GM21526 (cell line): ENCODE measurements at regions not wholly inside any gene's neighbourhood (a gene's known extent, or its start where the extent isn't known, plus 50 kb on each side); places are given as distances from the start of the nearest gene placed in this dataset.
"Not testable (repeated sequence)": the region's sequence is repeated elsewhere in the genome, so short reads cannot be mapped to it uniquely, and the experiment has no call there.

ENCODE experiments used
- ATAC-seq: cut with Tn5 transposase; IDR thresholded peaks from one replicate; pipeline ENCODE4 v1.9.1; 2021; ENCODE audit warnings: moderate library complexity; ENCODE audit not compliant: unreplicated experiment, low FRiP score

DNA sequence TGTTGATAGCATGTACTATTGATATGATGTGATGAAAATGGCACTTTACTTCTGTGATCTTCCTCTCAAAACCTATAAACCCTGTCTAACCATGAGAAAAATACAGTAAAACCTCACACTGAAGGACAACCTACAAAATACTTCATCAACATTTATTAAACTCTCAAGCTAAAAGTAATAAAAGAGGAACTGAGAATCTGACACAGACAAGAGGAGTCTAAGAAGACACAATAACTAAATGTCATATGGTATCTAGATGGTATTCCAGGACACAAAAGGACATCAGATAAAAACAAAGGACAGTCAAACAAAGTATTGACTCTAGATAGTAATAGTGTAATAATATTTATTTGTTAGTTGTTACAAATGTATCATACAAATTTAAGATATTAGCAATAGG, 655.3 kb downstream of the SH3BGRL start:
- no peak for ATAC-seq

DNA sequence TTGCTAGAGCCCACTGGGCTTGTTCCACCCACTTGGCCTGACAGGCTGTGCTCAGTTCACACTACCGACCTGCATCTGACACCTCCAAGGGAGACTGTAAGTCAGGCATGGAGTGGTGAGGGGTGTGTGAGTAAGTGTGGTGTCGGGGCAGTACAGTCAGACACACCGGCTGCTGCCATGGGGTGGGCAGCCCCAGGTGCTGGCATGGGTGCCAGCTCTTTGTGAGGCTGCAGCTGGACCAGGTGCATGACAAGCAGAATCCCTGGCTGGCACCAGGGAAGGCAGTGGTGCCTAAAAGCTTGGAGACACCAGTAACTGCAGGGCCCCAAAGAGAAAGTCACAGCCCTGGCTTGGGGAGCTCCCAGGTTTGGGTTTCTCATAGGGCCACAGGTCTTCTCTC, 665.0 kb downstream of the SH3BGRL start:
- ATAC-seq = no peak

GRCh38 chrX:81868979-81869378, 667.1 kb downstream of the SH3BGRL start:
- no peak for ATAC-seq

DNA sequence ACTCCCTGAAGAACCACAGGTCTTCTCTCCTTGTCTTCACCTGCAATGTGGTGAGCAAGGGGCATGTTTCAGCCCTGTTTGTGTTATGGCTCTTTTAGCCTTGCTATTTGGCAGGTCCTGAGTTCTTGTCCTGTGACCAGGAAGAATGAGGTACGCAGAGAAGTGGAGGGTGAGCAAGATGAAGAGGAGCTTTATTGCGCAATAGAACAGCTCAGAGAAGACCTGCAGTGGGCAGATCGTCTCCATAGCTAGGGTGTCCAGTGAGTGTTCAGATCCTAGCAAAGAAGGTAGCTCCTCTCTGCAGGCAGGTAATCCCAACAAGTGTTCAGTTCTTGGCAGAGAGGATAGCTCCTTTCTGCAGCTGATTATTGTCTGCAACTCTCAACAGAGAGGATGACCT, 672.9 kb downstream of the SH3BGRL start:
- no peak for ATAC-seq

- no peak for ATAC-seq
These were observed 673.9 kb downstream of the SH3BGRL start for GRCh38 chrX:81875800-81876199.

- ATAC-seq = no peak
These were observed 674.5 kb downstream of the SH3BGRL start for GRCh38 chrX:81876437-81876836.

- ATAC-seq = no peak
These were observed 688.6 kb downstream of the SH3BGRL start for GRCh38 chrX:81890521-81890920.

DNA sequence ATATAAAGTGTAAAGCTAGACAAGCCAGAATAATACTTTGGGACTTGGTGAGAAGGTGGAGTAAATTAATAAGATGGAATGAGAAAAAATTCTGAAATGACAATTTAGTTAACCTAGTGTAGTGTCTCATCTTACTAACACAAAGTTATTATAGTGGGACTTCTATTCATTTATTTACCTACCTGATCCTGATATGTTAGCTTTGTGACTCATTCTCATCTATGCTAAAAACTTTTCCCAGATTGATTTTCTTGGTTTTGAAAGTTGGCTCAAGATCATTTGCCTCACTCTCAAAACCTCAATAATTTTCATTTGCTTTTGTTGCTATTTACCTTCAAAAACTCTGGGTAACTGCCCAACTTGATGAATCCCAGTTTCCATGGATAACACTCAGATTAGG, 698.6 kb downstream of the SH3BGRL start:
- no peak for ATAC-seq

GRCh38 chrX:81925812-81926211, 723.9 kb downstream of the SH3BGRL start:
- no peak for ATAC-seq

GRCh38 chrX:81945911-81946310, 744.0 kb downstream of the SH3BGRL start:
- ATAC-seq = not testable (repeated sequence)

- ATAC-seq = no peak
These were observed 755.4 kb downstream of the SH3BGRL start for GRCh38 chrX:81957318-81957717.

DNA sequence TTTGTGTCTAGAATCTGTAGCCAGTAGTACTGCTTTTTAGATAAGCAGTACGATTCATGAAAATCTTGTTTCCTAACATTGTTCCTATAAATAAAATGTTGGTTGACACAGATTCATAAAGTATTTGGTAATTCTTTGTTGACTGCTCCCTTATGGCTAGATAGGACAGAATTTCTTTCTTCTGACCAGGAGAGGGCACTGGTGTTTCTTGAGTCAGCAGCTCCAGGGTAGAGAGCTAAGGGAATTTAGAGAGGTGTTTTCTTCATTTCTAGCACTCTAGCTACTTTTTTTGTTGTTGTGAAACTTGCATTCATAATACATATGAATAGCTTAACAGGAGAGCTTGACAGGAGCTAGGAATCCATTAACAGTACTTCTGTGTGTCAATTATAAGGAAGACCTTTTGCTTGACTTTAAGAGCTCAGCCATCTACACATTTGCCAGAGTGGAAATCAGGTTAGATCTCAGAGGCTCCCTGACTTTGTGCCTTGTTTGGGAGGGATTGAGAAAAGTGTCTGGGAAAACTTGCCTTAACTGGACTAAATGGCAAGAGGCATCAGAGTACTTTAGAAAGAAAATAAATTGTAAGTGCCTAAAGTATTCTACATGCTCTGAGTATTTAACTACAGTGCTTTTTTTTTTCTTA, 756.1 kb downstream of the SH3BGRL start:
- no peak for ATAC-seq

- ATAC-seq = no peak
These were observed 758.1 kb downstream of the SH3BGRL start for GRCh38 chrX:81959964-81960363.

DNA sequence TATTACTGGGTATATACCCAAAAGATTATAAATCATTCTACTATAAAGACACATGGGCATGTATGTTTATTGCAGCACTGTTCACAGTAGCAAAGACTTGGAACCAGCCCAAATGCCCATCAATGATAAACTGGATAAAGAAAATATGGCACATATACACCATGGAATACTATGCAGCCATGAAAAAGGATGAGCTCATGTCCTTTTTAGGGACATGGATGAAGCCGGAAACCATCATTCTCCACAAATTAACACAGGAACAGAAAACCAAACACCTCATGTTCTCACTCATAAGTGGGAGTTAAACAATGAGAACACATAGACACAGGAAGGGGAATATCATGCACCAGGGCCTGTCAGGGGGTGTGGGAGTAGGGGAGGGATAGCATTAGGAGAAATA, 772.5 kb downstream of the SH3BGRL start:
- not testable (repeated sequence) for ATAC-seq

DNA sequence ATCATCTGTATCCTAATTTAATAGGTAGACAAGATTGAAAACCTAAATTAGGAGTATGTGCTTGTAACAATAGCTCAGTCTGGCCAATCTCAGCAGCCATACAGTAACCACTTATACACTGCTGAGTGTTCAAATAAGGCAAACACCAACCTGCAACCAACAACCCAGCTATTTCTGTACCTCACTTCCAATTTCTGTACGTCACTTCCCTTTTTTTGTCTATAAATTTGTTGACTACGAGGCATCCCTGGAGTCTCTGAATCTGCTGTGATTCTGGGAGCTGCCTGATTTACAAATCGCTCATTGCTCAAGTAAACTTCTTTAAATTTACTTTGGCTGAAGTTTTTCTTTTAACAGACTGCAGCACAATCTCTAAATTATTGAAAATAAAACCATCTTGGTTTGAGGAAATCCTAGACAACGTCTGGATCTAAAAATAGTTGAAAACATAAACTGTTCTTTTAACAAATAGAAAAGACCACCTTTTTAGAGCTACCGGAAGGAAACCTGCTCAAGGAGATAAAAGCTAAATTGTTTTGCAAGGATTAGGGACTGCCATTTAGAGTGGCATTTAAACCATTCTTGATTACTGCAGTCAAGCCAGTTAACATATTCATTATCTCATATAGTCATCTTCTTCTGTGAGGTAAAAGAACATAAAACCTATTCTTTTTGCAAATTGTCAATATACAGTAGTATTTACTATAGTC, 778.1 kb downstream of the SH3BGRL start:
- no peak for ATAC-seq

- not testable (repeated sequence) for ATAC-seq
These were observed 785.3 kb downstream of the SH3BGRL start for GRCh38 chrX:81987217-81987616.

GRCh38 chrX:81996166-81996565, 794.3 kb downstream of the SH3BGRL start:
- no peak for ATAC-seq

DNA sequence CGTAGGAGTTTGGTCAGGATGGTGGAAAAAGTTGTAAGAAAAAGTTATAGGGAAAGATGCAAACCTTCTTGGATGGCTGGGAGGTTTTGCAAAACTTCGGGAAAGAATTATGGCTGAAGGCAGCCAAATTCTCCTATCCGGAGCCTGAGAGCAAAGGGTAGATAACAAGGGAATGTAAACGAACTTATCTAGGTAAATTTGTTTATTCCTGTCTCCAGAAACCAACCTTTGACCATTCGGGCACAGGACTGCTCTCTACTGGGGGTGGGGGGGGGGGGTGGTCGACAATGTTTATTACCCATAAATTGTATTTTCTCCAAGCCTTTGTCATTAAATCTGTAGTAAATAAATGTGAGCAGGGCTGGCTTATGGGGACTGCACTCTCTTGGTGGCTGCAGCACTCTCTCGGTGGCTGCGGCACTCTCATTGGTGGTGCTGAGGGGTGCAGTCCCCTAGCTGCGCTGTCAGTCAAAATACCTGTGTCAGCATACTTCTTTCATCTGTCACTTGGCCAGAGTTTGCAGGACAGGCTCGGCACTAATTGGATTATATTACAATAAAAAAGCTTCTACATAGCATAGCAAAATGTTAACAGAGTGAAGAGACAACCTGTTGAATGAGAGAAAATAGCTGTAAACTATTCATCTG, 827.8 kb downstream of the SH3BGRL start:
- no peak for ATAC-seq

DNA sequence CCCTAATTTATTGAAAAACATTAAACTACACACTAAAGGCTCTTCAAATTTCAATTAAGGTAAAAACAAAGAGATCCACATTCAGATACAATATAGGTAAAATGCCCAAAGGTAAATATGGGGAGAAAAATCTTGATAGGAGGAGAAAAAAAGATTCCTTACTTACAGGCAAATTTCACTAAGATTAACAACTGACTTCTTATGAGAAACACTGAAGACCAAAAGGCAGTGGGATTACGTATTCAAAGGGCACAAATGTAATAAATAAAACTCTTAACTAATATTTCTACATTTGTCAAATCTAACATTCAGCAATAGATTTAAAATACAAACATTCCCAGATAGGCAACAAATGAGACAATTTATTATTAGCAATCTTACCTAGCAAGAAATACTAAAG, 829.3 kb downstream of the SH3BGRL start:
- ATAC-seq = no peak

DNA sequence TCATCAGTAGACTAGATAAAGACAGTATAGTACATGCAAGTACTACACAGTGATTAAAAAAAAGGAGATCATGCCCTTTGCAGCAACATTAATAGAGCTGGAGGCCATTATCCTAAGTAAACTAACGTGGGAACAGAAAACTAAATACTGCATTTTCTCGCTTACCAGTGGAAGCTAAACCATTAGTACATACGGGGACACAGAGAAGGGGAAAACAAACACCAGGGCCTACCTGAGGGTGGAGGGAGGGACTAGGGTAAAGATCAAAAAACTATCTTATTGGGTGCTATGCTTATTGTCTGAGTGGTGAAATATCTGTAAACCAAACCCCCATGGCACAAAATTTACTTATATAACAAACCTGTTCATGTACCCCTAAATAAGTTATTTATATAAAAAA, 836.9 kb downstream of the SH3BGRL start:
- ATAC-seq = no peak

DNA sequence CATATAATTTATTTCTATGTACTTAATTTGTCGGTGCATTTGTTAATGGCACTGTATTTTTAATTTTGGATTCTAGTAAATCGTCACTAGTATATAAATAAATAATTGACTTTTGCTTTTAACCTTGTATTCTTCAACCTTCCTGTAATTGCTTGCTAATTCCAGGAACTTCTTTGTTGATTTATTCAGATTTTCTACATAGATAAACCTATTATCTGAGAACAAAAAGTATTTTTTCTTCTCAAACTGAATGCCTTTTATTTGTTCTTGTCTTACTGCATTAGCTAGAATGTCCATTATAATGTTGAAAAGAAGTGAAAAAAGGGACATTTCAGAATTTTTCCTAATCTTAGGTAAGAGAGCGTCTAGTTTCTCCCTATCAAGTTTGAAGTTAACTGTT, 839.1 kb downstream of the SH3BGRL start:
- no peak for ATAC-seq

GRCh38 chrX:82058728-82059127, 856.8 kb downstream of the SH3BGRL start:
- ATAC-seq = no peak
